GM18520 (cell line): ENCODE measurements at regions not wholly inside any gene's neighbourhood (a gene's known extent, or its start where the extent isn't known, plus 50 kb on each side); places are given as distances from the start of the nearest gene placed in this dataset.
"Not testable (repeated sequence)": the region's sequence is repeated elsewhere in the genome, so short reads cannot be mapped to it uniquely, and the experiment has no call there.

Experiments used
- ATAC-seq: cut with Tn5 transposase; IDR thresholded peaks from one replicate; pipeline ENCODE4 v1.9.1; 2021; ENCODE audit not compliant: unreplicated experiment

GRCh38 chr13:21910546-21910945 lies 239.7 kb downstream of the FGF9 start:
- no peak for ATAC-seq

- no peak for ATAC-seq
These were observed 240.9 kb downstream of the FGF9 start for GRCh38 chr13:21911646-21912298.

GRCh38 chr13:21913010-21913409 lies 242.1 kb downstream of the FGF9 start:
- no peak for ATAC-seq

- no peak for ATAC-seq
These were observed 246.5 kb downstream of the FGF9 start for GRCh38 chr13:21917086-21918015.

- not testable (repeated sequence) for ATAC-seq
These were observed 249.9 kb downstream of the FGF9 start for GRCh38 chr13:21920802-21921201.

GRCh38 chr13:21924958-21925357 lies 254.1 kb downstream of the FGF9 start:
- no peak for ATAC-seq

- ATAC-seq, result no peak
These were observed 254.8 kb downstream of the FGF9 start for GRCh38 chr13:21925720-21926119.

GRCh38 chr13:21929400-21929799 lies 258.5 kb downstream of the FGF9 start:
- ATAC-seq, result no peak

GRCh38 chr13:21930536-21930935 lies 259.7 kb downstream of the FGF9 start:
- no peak for ATAC-seq

- ATAC-seq, result no peak
These were observed 261.7 kb downstream of the FGF9 start for GRCh38 chr13:21932578-21932977.

GRCh38 chr13:21932996-21933395 lies 262.1 kb downstream of the FGF9 start:
- ATAC-seq, result no peak

GRCh38 chr13:21934284-21934683 lies 263.4 kb downstream of the FGF9 start:
- ATAC-seq, result no peak

- no peak for ATAC-seq
These were observed 265.8 kb downstream of the FGF9 start for GRCh38 chr13:21936674-21937073.

GRCh38 chr13:21938168-21938567 lies 267.3 kb downstream of the FGF9 start:
- no peak for ATAC-seq

GRCh38 chr13:21938636-21939035 lies 267.8 kb downstream of the FGF9 start:
- ATAC-seq, result no peak

GRCh38 chr13:21942061-21942460 lies 271.2 kb downstream of the FGF9 start:
- ATAC-seq, result no peak

- ATAC-seq, result no peak
These were observed 273.7 kb downstream of the FGF9 start for GRCh38 chr13:21944610-21945009.

GRCh38 chr13:21945195-21945594 lies 274.3 kb downstream of the FGF9 start:
- ATAC-seq, result no peak

GRCh38 chr13:21946964-21947363 lies 276.1 kb downstream of the FGF9 start:
- ATAC-seq, result no peak

GRCh38 chr13:21948769-21949474 lies 278.0 kb downstream of the FGF9 start:
- ATAC-seq, result no peak

- no peak for ATAC-seq
These were observed 279.1 kb downstream of the FGF9 start for GRCh38 chr13:21949818-21950429.
